GM23338 (cell line): ENCODE measurements at regions not wholly inside any gene's neighbourhood (a gene's known extent, or its start where the extent isn't known, plus 50 kb on each side); places are given as distances from the start of the nearest gene placed in this dataset.

ENCODE experiments used
- ATAC-seq: fragments of 200-7000 bp; cut with Tn5 transposase; 3 replicates; pipeline ENCODE4 v1.9.1; 2020
- DNase-seq: peaks from one replicate; pipeline ENCODE4 v3.0.0-alpha.2; 2015; ENCODE audit warnings: low spot score
- H2AFZ ChIP-seq: fragments of 200-600 bp; sonication (generic); 2 replicates; pipeline ENCODE4 v1.8.0; 2016; ENCODE audit warnings: antibody characterized with exemption, mild to moderate bottlenecking, moderate library complexity
- H3F3A ChIP-seq: fragments of 200-600 bp; sonication (generic); replicated peaks from 2 replicates; pipeline ENCODE4 v1.8.0; 2017; ENCODE audit warnings: antibody characterized with exemption, mixed run types, low read depth
- H3K27ac ChIP-seq: fragments of 200-600 bp; sonication (generic); 2 replicates; pipeline ENCODE4 v1.6.1; 2016; ENCODE audit warnings: low read depth
- H3K27me3 ChIP-seq: fragments of 200-600 bp; sonication (generic); 2 replicates; pipeline ENCODE4 v1.8.0; 2016; ENCODE audit warnings: mild to moderate bottlenecking, mixed run types, moderate library complexity; ENCODE audit not compliant: insufficient read depth
- H3K36me3 ChIP-seq: fragments of 200-600 bp; sonication (generic); 2 replicates; pipeline ENCODE4 v1.8.0; 2016; ENCODE audit warnings: mild to moderate bottlenecking; ENCODE audit not compliant: insufficient read depth
- H3K4me1 ChIP-seq: fragments of 200-600 bp; sonication (generic); 2 replicates; pipeline ENCODE4 v1.8.0; 2016; ENCODE audit warnings: mild to moderate bottlenecking, moderate library complexity; ENCODE audit not compliant: insufficient read depth
- H3K4me2 ChIP-seq: fragments of 200-600 bp; sonication (generic); 2 replicates; pipeline ENCODE4 v1.7.1; 2017; ENCODE audit warnings: mixed run types
- H3K4me3 ChIP-seq: fragments of 200-600 bp; sonication (generic); 2 replicates; pipeline ENCODE4 v1.6.1; 2016; ENCODE audit warnings: mixed run types
- H3K79me2 ChIP-seq: fragments of 200-600 bp; sonication (generic); replicated peaks from 2 replicates; pipeline ENCODE4 v1.8.0; 2017; ENCODE audit warnings: mild to moderate bottlenecking; ENCODE audit not compliant: insufficient read depth
- H3K9me2 ChIP-seq: fragments of 200-600 bp; sonication (generic); 2 replicates; pipeline ENCODE4 v1.8.0; 2017; ENCODE audit not compliant: insufficient read depth
- H4K20me1 ChIP-seq: fragments of 200-600 bp; sonication (generic); replicated peaks from 2 replicates; pipeline ENCODE4 v1.8.0; 2017; ENCODE audit warnings: mild to moderate bottlenecking; ENCODE audit not compliant: insufficient read depth
- H3K27ac Mint-ChIP-seq: 2 replicates; pipeline ENCODE4 v1.8.0; 2020; ENCODE audit warnings: inconsistent platforms, mild to moderate bottlenecking, moderate library complexity, mixed read lengths
- H3K27me3 Mint-ChIP-seq: 3 replicates; pipeline ENCODE4 v1.8.0; 2022; ENCODE audit warnings: low read depth, mild to moderate bottlenecking, moderate library complexity, mixed read lengths, inconsistent platforms; ENCODE audit not compliant: insufficient read depth, poor library complexity
- H3K36me3 Mint-ChIP-seq: 3 replicates; pipeline ENCODE4 v1.8.0; 2021; ENCODE audit warnings: low read depth, mild to moderate bottlenecking, inconsistent platforms, moderate library complexity, mixed read lengths
- H3K4me1 Mint-ChIP-seq: 3 replicates; pipeline ENCODE4 v1.8.0; 2020; ENCODE audit warnings: mild to moderate bottlenecking, inconsistent platforms, mixed read lengths
- H3K4me3 Mint-ChIP-seq: 3 replicates; pipeline ENCODE4 v1.8.0; 2021; ENCODE audit warnings: moderate library complexity, mild to moderate bottlenecking, inconsistent platforms, mixed read lengths
- H3K9me3 Mint-ChIP-seq: 3 replicates; pipeline ENCODE4 v1.8.0; 2020; ENCODE audit warnings: moderate library complexity, mild to moderate bottlenecking, inconsistent platforms, mixed read lengths
- CTCF ChIP-seq, 2 experiments: fragments of 200-600 bp in 1 of 2; sonication (generic) in 1 of 2; conservative IDR thresholded peaks; 2 replicates each; pipeline versions ENCODE4 v1.5.1 to v1.6.1; 2016 to 2017; ENCODE audit warnings: antibody characterized with exemption in 2 of 2, low read depth in 2 of 2, mild to moderate bottlenecking in 2 of 2, moderate library complexity in 1 of 2
- EZH2 ChIP-seq: fragments of 200-600 bp; sonication (generic); IDR thresholded peaks from one replicate; pipeline ENCODE4 v1.8.0; 2017; ENCODE audit warnings: antibody characterized with exemption, mild to moderate bottlenecking, low read depth; ENCODE audit not compliant: unreplicated experiment
- JUNB ChIP-seq: IDR thresholded peaks from one replicate; pipeline ENCODE4 v1.6.1; 2016; ENCODE audit warnings: antibody characterized with exemption; ENCODE audit not compliant: unreplicated experiment
- NANOG ChIP-seq: IDR thresholded peaks from 2 replicates; pipeline ENCODE4 v1.6.1; 2016; ENCODE audit warnings: antibody characterized with exemption, borderline replicate concordance
- POLR2AphosphoS5 ChIP-seq: IDR thresholded peaks from 2 replicates; pipeline ENCODE4 v1.6.1; 2016; ENCODE audit warnings: antibody characterized with exemption, low read depth
- STAT1 ChIP-seq: IDR thresholded peaks from one replicate; pipeline ENCODE4 v1.6.1; 2016; ENCODE audit warnings: antibody characterized with exemption; ENCODE audit not compliant: unreplicated experiment
- ZNF114 ChIP-seq: fragments of 250-450 bp; sonication (Bioruptor Pico); IDR thresholded peaks from 2 replicates; pipeline ENCODE4 v1.5.0; 2020; ENCODE audit warnings: mild to moderate bottlenecking, moderate library complexity
- ZNF331 ChIP-seq: fragments of 250-450 bp; sonication (Bioruptor Pico); IDR thresholded peaks from 2 replicates; pipeline ENCODE4 v1.5.0; 2020; ENCODE audit warnings: low read depth, mild to moderate bottlenecking, moderate library complexity
- TF ChIP-seq, protein P1 (sequence below): IDR thresholded peaks from 2 replicates; pipeline ENCODE4 v1.6.1; 2016; ENCODE audit warnings: antibody characterized with exemption
- TF ChIP-seq, protein P2 (sequence below): fragments of 250-450 bp; sonication (Bioruptor Pico); IDR thresholded peaks from 2 replicates; pipeline ENCODE4 v1.5.0; 2020; ENCODE audit warnings: mild to moderate bottlenecking, moderate library complexity
- TF ChIP-seq, protein P3 (sequence below): IDR thresholded peaks from one replicate; pipeline ENCODE4 v1.6.1; 2018; ENCODE audit warnings: antibody characterized with exemption; ENCODE audit not compliant: unreplicated experiment

DNA sequence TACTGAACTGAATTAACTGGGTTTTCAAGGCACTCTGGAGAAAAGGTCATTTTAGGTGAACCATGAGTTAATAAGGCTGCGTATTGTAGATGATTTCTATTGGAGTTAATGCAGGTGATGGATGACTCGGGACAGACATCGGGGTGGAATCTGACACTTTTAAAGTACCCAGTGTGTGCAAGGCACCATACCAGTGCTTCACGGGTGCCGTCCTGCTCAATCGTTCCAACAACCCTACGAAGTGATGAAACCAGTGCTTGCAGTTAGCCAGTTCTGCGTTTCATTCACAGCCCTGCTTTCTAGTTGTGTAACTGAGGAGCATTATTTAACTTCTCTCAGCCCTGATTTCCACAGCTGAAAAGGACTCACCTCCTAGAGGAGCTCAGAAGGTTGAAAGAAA lies 216.5 kb downstream of the BARX2 start:
- no peaks in the 10 kb centered on the region for H4K20me1 ChIP-seq
- no peaks in the 10 kb centered on the region for H3K79me2 ChIP-seq
- no peak overlapping the region for H2AFZ ChIP-seq
- H3K4me1 Mint-ChIP-seq, result peaks cover 3% of the 10 kb centered on the region; the same call in 1 of the 3 replicates
- H3K27ac Mint-ChIP-seq, result no peak overlapping the region
- H3K36me3 ChIP-seq, result no peaks in the 10 kb centered on the region
- DNase-seq (no peak), ATAC-seq (no peak)
- no peaks in the 10 kb centered on the region for H3F3A ChIP-seq
- peaks cover 4% of the 10 kb centered on the region for H3K27me3 Mint-ChIP-seq
- no peaks in the 10 kb centered on the region for H3K36me3 Mint-ChIP-seq
- H3K4me3 Mint-ChIP-seq, result no peak overlapping the region
- no peaks in the 10 kb centered on the region for H3K9me3 Mint-ChIP-seq
- H3K4me2 ChIP-seq, result no peak overlapping the region
- no peak overlapping the region for H3K27ac ChIP-seq
- H3K9me2 ChIP-seq, result peaks cover 14% of the 10 kb centered on the region; the same call in 1 of the 2 replicates
- no peak for TF ChIP-seq ZNF331
- TF ChIP-seq, protein P1, sequence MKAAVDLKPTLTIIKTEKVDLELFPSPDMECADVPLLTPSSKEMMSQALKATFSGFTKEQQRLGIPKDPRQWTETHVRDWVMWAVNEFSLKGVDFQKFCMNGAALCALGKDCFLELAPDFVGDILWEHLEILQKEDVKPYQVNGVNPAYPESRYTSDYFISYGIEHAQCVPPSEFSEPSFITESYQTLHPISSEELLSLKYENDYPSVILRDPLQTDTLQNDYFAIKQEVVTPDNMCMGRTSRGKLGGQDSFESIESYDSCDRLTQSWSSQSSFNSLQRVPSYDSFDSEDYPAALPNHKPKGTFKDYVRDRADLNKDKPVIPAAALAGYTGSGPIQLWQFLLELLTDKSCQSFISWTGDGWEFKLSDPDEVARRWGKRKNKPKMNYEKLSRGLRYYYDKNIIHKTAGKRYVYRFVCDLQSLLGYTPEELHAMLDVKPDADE, result no peak
- TF ChIP-seq CTCF (conservative IDR thresholded peaks at IDR 0.05; ENCODE audit: low read depth in 2 of 2), result no peak
- TF ChIP-seq, protein P2, sequence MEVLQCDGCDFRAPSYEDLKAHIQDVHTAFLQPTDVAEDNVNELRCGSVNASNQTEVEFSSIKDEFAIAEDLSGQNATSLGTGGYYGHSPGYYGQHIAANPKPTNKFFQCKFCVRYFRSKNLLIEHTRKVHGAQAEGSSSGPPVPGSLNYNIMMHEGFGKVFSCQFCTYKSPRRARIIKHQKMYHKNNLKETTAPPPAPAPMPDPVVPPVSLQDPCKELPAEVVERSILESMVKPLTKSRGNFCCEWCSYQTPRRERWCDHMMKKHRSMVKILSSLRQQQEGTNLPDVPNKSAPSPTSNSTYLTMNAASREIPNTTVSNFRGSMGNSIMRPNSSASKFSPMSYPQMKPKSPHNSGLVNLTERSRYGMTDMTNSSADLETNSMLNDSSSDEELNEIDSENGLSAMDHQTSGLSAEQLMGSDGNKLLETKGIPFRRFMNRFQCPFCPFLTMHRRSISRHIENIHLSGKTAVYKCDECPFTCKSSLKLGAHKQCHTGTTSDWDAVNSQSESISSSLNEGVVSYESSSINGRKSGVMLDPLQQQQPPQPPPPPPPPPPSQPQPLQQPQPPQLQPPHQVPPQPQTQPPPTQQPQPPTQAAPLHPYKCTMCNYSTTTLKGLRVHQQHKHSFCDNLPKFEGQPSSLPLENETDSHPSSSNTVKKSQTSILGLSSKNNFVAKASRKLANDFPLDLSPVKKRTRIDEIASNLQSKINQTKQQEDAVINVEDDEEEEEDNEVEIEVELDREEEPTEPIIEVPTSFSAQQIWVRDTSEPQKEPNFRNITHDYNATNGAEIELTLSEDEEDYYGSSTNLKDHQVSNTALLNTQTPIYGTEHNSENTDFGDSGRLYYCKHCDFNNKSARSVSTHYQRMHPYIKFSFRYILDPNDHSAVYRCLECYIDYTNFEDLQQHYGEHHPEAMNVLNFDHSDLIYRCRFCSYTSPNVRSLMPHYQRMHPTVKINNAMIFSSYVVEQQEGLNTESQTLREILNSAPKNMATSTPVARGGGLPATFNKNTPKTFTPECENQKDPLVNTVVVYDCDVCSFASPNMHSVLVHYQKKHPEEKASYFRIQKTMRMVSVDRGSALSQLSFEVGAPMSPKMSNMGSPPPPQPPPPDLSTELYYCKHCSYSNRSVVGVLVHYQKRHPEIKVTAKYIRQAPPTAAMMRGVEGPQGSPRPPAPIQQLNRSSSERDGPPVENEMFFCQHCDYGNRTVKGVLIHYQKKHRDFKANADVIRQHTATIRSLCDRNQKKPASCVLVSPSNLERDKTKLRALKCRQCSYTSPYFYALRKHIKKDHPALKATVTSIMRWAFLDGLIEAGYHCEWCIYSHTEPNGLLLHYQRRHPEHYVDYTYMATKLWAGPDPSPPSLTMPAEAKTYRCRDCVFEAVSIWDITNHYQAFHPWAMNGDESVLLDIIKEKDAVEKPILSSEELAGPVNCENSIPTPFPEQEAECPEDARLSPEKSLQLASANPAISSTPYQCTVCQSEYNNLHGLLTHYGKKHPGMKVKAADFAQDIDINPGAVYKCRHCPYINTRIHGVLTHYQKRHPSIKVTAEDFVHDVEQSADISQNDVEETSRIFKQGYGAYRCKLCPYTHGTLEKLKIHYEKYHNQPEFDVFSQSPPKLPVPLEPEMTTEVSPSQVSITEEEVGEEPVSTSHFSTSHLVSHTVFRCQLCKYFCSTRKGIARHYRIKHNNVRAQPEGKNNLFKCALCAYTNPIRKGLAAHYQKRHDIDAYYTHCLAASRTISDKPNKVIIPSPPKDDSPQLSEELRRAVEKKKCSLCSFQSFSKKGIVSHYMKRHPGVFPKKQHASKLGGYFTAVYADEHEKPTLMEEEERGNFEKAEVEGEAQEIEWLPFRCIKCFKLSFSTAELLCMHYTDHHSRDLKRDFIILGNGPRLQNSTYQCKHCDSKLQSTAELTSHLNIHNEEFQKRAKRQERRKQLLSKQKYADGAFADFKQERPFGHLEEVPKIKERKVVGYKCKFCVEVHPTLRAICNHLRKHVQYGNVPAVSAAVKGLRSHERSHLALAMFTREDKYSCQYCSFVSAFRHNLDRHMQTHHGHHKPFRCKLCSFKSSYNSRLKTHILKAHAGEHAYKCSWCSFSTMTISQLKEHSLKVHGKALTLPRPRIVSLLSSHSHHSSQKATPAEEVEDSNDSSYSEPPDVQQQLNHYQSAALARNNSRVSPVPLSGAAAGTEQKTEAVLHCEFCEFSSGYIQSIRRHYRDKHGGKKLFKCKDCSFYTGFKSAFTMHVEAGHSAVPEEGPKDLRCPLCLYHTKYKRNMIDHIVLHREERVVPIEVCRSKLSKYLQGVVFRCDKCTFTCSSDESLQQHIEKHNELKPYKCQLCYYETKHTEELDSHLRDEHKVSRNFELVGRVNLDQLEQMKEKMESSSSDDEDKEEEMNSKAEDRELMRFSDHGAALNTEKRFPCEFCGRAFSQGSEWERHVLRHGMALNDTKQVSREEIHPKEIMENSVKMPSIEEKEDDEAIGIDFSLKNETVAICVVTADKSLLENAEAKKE (CRISPR knock-in tag), result no peak
- TF ChIP-seq STAT1, result no peak
- no peak for TF ChIP-seq POLR2AphosphoS5
- TF ChIP-seq EZH2, result no peak
- TF ChIP-seq JUNB, result no peak
- TF ChIP-seq, protein P3, sequence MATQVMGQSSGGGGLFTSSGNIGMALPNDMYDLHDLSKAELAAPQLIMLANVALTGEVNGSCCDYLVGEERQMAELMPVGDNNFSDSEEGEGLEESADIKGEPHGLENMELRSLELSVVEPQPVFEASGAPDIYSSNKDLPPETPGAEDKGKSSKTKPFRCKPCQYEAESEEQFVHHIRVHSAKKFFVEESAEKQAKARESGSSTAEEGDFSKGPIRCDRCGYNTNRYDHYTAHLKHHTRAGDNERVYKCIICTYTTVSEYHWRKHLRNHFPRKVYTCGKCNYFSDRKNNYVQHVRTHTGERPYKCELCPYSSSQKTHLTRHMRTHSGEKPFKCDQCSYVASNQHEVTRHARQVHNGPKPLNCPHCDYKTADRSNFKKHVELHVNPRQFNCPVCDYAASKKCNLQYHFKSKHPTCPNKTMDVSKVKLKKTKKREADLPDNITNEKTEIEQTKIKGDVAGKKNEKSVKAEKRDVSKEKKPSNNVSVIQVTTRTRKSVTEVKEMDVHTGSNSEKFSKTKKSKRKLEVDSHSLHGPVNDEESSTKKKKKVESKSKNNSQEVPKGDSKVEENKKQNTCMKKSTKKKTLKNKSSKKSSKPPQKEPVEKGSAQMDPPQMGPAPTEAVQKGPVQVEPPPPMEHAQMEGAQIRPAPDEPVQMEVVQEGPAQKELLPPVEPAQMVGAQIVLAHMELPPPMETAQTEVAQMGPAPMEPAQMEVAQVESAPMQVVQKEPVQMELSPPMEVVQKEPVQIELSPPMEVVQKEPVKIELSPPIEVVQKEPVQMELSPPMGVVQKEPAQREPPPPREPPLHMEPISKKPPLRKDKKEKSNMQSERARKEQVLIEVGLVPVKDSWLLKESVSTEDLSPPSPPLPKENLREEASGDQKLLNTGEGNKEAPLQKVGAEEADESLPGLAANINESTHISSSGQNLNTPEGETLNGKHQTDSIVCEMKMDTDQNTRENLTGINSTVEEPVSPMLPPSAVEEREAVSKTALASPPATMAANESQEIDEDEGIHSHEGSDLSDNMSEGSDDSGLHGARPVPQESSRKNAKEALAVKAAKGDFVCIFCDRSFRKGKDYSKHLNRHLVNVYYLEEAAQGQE, result no peak
- TF ChIP-seq NANOG, result no peak
- TF ChIP-seq ZNF114 (CRISPR knock-in tag), result no peak
- H3K27me3 ChIP-seq, result no peaks in the 10 kb centered on the region
- peaks cover 16% of the 10 kb centered on the region; the same call in 1 of the 2 replicates for H3K4me1 ChIP-seq
- H3K4me3 ChIP-seq, result no peak overlapping the region
